ENCODE measurements at regions not wholly inside any gene's neighbourhood (a gene's known extent, or its start where the extent isn't known, plus 50 kb on each side); places are given as distances from the start of the nearest gene placed in this dataset.
A peak's percentile ranks its signal among the peaks of the same experiment; 100 is the strongest.

GRCh38 chr2:18243816-18244215 is 316.6 kb downstream of the RDH14 start:
- peak; percentile 62 for DNase-seq

- peak; percentile 91 for DNase-seq
Measured at GRCh38 chr2:18242716-18243115, 317.7 kb downstream of the RDH14 start.

GRCh38 chr2:18238209-18238608 is 322.2 kb downstream of the RDH14 start:
- no peak for DNase-seq

- DNase-seq, result no peak
Measured at GRCh38 chr2:18237298-18237697, 323.2 kb downstream of the RDH14 start.

GRCh38 chr2:18232731-18233438 is 327.6 kb downstream of the RDH14 start:
- no peak for DNase-seq

- DNase-seq, result no peak
Measured at GRCh38 chr2:18230668-18231067, 329.8 kb downstream of the RDH14 start.

- no peak for DNase-seq
Measured at GRCh38 chr2:18219676-18220075, 340.8 kb downstream of the RDH14 start.

- no peak for DNase-seq
Measured at GRCh38 chr2:18218160-18218933, 339.9 kb downstream of the KCNS3 start.

- no peak for DNase-seq
Measured at GRCh38 chr2:18214936-18215335, 336.5 kb downstream of the KCNS3 start.

- no peak for DNase-seq
Measured at GRCh38 chr2:18213986-18214385, 335.5 kb downstream of the KCNS3 start.

GRCh38 chr2:18209934-18210639 is 331.6 kb downstream of the KCNS3 start:
- DNase-seq, result peak; percentile 72

- DNase-seq, result peak; percentile 78
Measured at GRCh38 chr2:18208956-18209355, 330.5 kb downstream of the KCNS3 start.

- no peak for DNase-seq
Measured at GRCh38 chr2:18200771-18201170, 322.3 kb downstream of the KCNS3 start.

- DNase-seq, result peak; percentile 43
Measured at GRCh38 chr2:18198677-18199076, 320.2 kb downstream of the KCNS3 start.

- DNase-seq, result no peak
Measured at GRCh38 chr2:18194161-18194560, 315.7 kb downstream of the KCNS3 start.

GRCh38 chr2:18186816-18187613 is 308.5 kb downstream of the KCNS3 start:
- DNase-seq, result no peak

- DNase-seq, result no peak
Measured at GRCh38 chr2:18182861-18183260, 304.4 kb downstream of the KCNS3 start.

GRCh38 chr2:18180912-18181311 is 302.4 kb downstream of the KCNS3 start:
- no peak for DNase-seq

GRCh38 chr2:18180031-18180610 is 301.7 kb downstream of the KCNS3 start:
- DNase-seq, result no peak

- peak; percentile 8 for DNase-seq
Measured at GRCh38 chr2:18178736-18179349, 300.4 kb downstream of the KCNS3 start.

- DNase-seq, result no peak
Measured at GRCh38 chr2:18176679-18177215, 298.3 kb downstream of the KCNS3 start.

GRCh38 chr2:18172607-18173006 is 294.1 kb downstream of the KCNS3 start:
- no peak for DNase-seq

Measured in NCI-H524 treated with DMSO at 0.1 percent for 48 hours (cell line).